GM18517 (cell line): ENCODE measurements at regions not wholly inside any gene's neighbourhood (a gene's known extent, or its start where the extent isn't known, plus 50 kb on each side); places are given as distances from the start of the nearest gene placed in this dataset.

ENCODE experiments used
- ATAC-seq: cut with Tn5 transposase; IDR thresholded peaks from one replicate; pipeline ENCODE4 v1.9.1; 2021; ENCODE audit warnings: mild to moderate bottlenecking, moderate library complexity; ENCODE audit not compliant: unreplicated experiment

DNA sequence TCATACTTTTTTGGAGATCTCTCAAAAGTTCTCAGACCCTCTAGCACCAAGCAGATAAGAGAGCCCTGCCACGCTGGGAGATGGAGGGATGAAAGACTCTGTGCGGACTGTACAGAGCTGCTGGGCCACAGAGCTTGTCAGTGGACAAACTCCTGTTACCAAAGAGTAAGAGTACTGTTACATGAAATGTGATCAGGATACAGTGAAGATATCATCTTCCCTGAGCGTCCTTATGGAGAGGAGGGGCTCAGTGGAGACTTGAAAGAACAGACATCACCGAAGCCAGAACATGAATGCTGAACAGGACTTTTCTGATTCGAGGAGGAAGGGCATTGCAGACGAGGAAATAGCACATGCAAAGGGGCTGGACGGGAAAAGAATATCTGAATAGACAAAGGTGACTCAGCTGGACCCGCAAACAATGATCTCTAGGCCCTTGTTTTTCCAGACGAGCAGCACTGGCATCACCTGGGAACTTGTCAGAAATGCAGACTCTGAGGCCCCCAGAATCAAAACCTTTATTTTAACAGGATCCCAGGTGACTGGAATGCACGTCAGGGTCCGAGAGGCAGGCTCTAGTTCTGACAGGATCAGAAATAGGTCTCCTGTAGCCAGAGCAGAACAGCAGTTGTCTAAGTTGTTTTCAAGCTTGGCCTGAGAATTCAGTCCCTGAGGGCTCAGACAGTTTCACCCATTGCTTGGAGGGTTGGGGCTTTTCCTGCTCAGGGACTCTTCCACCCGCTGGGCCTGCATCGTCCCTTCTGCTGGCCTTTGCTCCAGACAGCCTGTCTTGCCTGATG, 277.9 kb downstream of the RPLP1 start:
- no peak for ATAC-seq

GRCh38 chr15:69731081-69731330, 278.4 kb downstream of the RPLP1 start:
- no peak for ATAC-seq

GRCh38 chr15:69731581-69731980, 279.0 kb downstream of the RPLP1 start:
- ATAC-seq = no peak

- no peak for ATAC-seq
Measured at GRCh38 chr15:69732133-69732532, 279.5 kb downstream of the RPLP1 start.

DNA sequence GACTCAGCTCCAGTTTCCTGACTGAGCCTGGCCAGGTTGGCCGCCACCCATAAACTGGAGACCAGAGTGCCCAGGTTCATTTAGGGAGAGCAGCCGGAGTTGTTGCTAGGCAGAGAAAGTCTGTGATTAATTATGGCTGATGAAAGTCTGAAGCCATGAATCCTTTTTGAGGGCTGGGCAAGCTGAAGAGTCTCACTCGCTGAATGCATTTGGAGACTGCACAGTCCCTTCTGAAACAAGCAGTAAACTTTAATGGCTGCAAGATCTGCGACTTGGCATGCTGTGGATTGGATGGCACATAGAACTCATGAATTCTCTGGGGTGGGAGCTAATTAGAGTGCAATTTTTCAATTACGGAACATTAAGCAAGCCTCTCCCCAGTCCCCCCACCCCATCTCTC, 282.1 kb downstream of the RPLP1 start:
- no peak for ATAC-seq

GRCh38 chr15:69735121-69735520, 282.5 kb downstream of the RPLP1 start:
- ATAC-seq = no peak

- ATAC-seq = no peak
Measured at GRCh38 chr15:69736161-69736560, 283.5 kb downstream of the RPLP1 start.

DNA sequence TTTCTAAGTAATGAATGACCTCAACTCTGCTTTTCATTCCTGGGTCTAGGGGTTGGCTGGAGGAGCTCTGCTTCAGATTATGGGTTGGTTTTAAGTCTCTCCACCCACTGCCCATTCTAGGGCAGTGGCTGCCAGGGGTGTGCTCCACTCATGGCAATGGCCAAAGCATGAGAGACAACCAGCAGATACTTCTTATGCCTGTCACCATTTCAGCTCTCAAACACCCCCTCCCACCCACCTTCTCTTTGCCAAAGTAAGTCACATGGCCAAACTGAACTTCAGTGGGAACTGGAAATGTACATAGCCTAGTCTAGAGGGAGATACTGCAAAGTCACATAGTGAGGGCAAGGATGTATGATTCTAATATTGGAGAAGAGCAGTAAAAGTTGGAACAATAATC, 285.3 kb downstream of the RPLP1 start:
- no peak for ATAC-seq

- no peak for ATAC-seq
Measured at GRCh38 chr15:69740684-69741083, 288.1 kb downstream of the RPLP1 start.

DNA sequence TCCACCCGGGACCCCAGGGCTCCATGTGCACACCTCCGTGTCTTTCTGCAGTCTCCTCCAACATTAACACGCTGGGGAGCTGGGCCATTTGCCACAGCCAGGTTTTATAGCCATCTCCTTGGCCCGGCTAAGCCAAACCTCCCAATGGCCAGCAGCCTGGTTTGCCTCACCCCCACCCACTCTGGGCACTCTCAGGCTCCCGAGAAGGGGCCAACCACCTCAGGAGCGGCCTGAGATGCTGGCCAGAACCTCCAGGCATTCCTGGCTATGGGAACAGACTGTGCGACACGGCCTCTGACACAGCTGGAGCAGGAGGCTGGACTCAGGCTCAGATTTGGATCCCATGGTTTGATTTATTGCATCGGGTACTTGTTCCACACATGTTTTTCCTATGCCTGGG, 289.7 kb downstream of the RPLP1 start:
- ATAC-seq = no peak

GRCh38 chr15:69743091-69743490, 290.5 kb downstream of the RPLP1 start:
- no peak for ATAC-seq

- no peak for ATAC-seq
Measured at GRCh38 chr15:69744391-69745162, 292.0 kb downstream of the RPLP1 start.

DNA sequence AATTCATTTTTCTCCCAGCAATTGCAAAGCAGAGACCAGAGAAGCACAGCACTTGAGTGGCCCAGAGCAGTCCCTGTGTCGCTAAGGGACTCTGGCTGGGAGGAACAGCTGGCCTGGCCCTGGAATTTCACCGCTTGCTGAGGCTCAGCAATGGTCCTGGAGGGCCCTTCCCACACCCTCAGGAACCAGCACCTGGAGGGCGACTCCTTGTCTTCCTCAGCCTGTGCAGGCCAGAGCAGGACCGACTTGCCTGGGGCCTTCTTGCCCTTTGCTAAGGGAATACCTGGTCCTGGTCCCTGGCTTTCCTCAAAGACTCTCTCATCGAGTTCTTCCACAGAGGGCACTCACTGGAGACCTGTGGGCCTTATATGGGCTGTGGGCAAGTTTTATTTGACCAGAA, 294.6 kb downstream of the RPLP1 start:
- ATAC-seq = no peak

- ATAC-seq = no peak
Measured at GRCh38 chr15:69748131-69748530, 295.5 kb downstream of the RPLP1 start.

DNA sequence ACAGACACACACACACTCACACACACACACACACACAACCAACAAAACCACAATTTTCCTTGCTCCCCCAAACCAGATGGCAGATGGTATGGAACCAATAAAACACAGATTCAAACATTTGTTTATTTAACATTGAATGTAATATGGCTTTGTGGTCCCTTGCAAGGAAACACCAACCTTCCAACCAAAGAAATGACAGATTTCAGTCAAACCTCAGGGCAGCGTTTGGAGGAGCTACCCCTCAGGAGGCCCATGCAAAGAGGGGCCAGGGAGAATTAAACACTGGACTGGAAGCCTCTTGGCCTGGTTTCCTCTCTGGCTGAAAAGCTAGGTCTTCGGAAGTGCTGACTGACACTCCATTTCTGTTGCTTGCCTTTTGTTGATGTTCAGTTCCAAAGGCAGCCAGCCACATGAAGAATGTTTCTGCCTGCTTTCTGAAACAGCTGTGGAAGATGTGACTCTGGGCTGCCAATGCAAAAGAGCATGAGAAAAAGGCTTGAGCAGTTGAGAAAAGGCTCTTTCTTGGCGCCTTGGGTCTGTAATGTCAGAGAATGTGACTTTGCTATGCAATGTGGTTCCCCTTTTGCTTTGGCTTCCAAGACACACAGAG, 296.1 kb downstream of the RPLP1 start:
- ATAC-seq = no peak

DNA sequence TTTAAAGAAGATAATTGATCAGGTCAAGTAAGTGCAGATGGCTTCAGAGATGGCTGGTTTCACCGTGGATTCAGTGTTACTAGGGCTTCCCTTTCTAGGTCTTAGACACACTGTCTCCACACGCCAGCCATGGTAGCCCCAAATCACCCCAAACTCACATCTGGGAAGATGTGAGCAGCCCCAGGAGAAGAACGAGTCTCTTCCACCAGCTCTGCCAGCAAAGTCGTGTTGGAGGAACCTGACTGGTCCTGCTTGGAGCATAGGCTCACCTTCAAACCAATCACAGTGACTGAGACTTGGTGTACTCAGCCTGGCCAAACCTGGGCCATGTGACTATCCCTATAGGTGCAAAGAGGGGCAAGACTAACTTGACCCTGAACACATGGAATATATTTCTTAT, 296.7 kb downstream of the RPLP1 start:
- ATAC-seq = no peak

DNA sequence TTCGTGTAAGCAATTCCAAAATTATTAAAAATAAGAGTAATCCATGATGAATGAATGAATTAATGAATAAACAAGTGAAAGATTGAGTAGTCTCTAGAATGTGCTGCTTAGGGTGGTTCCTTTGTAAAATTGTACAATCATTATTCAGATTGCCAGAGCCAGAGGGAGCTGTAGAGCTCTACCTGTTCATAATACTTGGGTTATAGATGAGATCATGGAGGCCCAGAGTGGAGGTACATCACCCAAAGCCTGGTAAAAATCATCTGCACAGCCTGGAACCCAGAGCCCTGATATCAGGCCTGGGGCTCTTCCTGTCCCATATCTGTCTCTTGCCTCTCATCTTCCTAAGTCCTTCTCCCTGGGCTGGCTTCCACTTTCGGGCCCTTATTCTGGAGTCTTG, 297.2 kb downstream of the RPLP1 start:
- no peak for ATAC-seq

- no peak for ATAC-seq
Measured at GRCh38 chr15:69750253-69750652, 297.6 kb downstream of the RPLP1 start.

- ATAC-seq = no peak
Measured at GRCh38 chr15:69751147-69751546, 298.5 kb downstream of the RPLP1 start.

DNA sequence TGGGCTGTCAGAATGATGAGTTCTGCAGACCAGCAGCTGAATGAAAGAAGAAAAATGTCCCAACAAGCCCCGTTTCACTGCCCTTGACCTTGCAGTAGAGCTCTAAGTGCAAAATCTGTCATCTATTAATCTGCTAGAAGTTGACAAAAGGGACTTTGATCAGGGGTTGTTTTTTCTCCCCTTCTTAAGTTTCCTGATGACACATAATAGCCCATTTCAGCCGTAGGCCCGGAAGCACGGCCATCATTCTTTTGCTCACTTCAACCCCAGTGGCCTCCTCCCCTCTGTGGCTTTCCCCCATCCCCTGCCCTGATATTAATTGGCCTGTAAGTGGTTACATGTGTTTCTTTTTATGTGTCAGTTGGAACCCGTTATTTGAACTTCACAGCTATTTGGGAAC, 298.9 kb downstream of the RPLP1 start:
- ATAC-seq = no peak

DNA sequence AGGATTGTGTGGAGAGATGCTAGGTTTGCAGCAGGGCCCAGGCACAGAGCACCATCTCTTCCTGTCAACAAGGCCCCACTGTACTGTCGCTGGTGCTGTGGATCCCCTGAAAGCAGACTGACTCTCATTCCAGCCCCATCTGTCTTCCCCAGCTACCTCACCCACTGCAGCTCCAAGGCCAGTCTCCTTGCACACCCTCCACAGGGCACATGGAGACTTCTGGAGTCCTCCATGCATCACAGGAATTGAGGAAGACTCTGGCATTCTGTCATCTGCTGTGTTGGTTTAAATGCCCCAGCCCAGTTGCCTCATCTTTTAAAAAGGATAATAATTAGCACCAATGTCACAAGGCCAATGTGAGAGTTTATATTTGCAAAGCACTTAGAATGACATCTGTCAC, 301.2 kb downstream of the RPLP1 start:
- ATAC-seq = no peak

- ATAC-seq = no peak
Measured at GRCh38 chr15:69754313-69754712, 301.7 kb downstream of the RPLP1 start.
